Bronchial epithelial cell (primary cell): ENCODE measurements at regions not wholly inside any gene's neighbourhood (a gene's known extent, or its start where the extent isn't known, plus 50 kb on each side); places are given as distances from the start of the nearest gene placed in this dataset.
A peak's percentile ranks its signal among the peaks of the same experiment; 100 is the strongest.

ENCODE experiments used
- DNase-seq: peaks from one replicate; pipeline ENCODE4 v3.0.0-alpha.2; 2010; ENCODE audit warnings: low read depth
- FAIRE-seq: peaks from 2 replicates; lab custom pipeline; 2011; peaks lifted over from hg19 to GRCh38; lab: Jason Lieb, UNC
- H3K27me3 ChIP-seq: 2 replicates; pipeline ENCODE4 v1.5.1; 2011; ENCODE audit warnings: low read length; ENCODE audit not compliant: control insufficient read depth, insufficient read depth
- H3K36me3 ChIP-seq: 2 replicates; pipeline ENCODE4 v1.5.1; 2011; ENCODE audit warnings: low read length; ENCODE audit not compliant: control insufficient read depth, insufficient read depth
- H3K4me3 ChIP-seq: 2 replicates; pipeline ENCODE4 v1.5.1; 2011; ENCODE audit warnings: mild to moderate bottlenecking, low read depth, low read length, control low read depth
- TF ChIP-seq, protein P1 (sequence below): IDR thresholded peaks from 2 replicates; pipeline ENCODE4 v1.5.1; 2011; ENCODE audit warnings: mild to moderate bottlenecking, moderate library complexity, low read length, control low read depth, inconsistent platforms; ENCODE audit not compliant: insufficient read depth, severe bottlenecking

DNA sequence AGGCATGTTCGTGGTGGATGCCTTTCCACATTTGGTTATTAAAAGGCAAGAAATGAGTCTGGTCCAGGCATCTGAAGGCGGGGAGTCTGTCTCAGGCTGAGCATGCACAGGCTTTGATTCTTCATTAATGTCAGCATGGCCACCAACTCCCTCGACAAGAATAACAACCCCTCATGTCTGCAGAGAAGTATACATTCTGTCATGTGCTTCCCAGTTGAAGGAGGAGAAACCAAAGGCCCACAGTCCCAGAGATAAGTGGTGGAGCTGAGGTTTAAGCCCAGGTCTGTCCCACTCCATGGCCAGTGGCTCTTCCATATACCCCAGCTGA is 61.6 kb upstream of the LAPTM5 start:
- H3K27me3 ChIP-seq, result peaks cover 12% of the 10 kb centered on the region

GRCh38 chr1:30818568-30819243 is 61.1 kb upstream of the LAPTM5 start:
- Histone ChIP-seq H3K36me3 (no peaks in the 10 kb centered on the region), H3K4me3 (no peak overlapping the region), H3K27me3 (peaks cover 15% of the 10 kb centered on the region)
- TF ChIP-seq, protein P1, sequence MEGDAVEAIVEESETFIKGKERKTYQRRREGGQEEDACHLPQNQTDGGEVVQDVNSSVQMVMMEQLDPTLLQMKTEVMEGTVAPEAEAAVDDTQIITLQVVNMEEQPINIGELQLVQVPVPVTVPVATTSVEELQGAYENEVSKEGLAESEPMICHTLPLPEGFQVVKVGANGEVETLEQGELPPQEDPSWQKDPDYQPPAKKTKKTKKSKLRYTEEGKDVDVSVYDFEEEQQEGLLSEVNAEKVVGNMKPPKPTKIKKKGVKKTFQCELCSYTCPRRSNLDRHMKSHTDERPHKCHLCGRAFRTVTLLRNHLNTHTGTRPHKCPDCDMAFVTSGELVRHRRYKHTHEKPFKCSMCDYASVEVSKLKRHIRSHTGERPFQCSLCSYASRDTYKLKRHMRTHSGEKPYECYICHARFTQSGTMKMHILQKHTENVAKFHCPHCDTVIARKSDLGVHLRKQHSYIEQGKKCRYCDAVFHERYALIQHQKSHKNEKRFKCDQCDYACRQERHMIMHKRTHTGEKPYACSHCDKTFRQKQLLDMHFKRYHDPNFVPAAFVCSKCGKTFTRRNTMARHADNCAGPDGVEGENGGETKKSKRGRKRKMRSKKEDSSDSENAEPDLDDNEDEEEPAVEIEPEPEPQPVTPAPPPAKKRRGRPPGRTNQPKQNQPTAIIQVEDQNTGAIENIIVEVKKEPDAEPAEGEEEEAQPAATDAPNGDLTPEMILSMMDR, result no peak
- FAIRE-seq, result no peak
- no peak for DNase-seq

More for the DNA sequence above, 61.6 kb upstream of the LAPTM5 start:
- H3K4me3 ChIP-seq, result no peak overlapping the region
- FAIRE-seq (no peak), DNase-seq (no peak)
- H3K36me3 ChIP-seq, result no peaks in the 10 kb centered on the region
- TF ChIP-seq, protein P1, result no peak

- TF ChIP-seq, protein P1, result no peak
- FAIRE-seq (peak; percentile 83), DNase-seq (no peak)
- peaks cover 17% of the 10 kb centered on the region for H3K27me3 ChIP-seq
- H3K36me3 ChIP-seq, result no peaks in the 10 kb centered on the region
- H3K4me3 ChIP-seq, result no peak overlapping the region
These were observed 60.0 kb upstream of the LAPTM5 start for GRCh38 chr1:30817548-30817947.

- peaks cover 17% of the 10 kb centered on the region for H3K27me3 ChIP-seq
These were observed 59.5 kb upstream of the LAPTM5 start for GRCh38 chr1:30817077-30817438.

DNA sequence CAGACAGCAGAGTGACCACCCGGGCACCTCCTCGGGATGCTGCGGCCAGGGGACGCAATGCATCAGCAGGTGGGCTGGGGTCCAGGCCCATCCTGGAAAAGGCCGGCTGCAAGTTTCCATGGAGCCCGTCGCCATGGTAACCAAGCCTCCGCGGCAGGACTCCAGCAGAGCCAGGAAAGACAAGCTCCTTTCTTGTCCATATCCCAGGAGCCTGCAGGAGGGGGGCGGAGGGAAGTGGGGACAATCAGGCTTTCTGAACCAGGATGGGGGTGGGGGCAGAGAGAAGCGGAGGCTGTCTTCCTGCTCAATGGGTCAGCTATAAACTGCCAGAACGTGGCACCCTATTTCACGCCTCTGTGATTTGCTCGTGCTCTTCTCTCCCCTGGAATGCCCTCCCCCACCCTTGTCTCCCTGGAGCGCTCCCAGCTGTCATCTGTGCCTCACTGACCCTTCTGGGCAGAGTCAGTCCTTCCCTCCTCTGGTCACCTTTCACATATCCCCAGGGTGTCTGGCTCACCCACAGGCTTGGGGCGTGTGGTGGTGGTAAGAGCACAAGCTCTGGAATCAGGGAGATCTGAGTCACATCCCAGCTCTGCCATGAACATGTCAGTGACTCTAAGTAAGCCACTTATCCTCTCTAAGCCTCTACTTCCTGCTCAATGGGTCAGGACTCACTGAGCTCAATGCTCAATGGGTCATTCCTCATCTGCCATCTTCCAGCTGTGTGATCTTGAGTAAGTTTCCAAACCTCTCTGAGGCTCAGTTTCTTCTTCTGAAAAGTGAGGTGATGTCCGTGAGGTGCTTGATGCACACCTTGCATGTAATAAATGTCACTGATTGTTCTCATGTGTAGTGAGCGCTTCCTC is 58.9 kb upstream of the LAPTM5 start:
- DNase-seq, result peak; percentile 89
- peaks cover 17% of the 10 kb centered on the region for H3K27me3 ChIP-seq
- H3K36me3 ChIP-seq, result no peaks in the 10 kb centered on the region
- FAIRE-seq, result peak; percentile 99
- no peak overlapping the region for H3K4me3 ChIP-seq
- TF ChIP-seq, protein P1, result no peak

More at GRCh38 chr1:30817077-30817438, 59.5 kb upstream of the LAPTM5 start:
- FAIRE-seq (no peak), DNase-seq (no peak)
- TF ChIP-seq, protein P1, result no peak
- no peaks in the 10 kb centered on the region for H3K36me3 ChIP-seq
- no peak overlapping the region for H3K4me3 ChIP-seq
